ENCODE measurements at regions not wholly inside any gene's neighbourhood (a gene's known extent, or its start where the extent isn't known, plus 50 kb on each side); places are given as distances from the start of the nearest gene placed in this dataset.

GRCh38 chr5:12480487-12480886 lies 576.2 kb upstream of the CTNND2 start:
- no peak for TF ChIP-seq CTCF (IDR thresholded peaks at IDR 0.05; ENCODE audit: insufficient read depth, low read length)
- TF ChIP-seq POLR2AphosphoS5 (IDR thresholded peaks at IDR 0.05; ENCODE audit: low read depth) = no peak
- no peak for TF ChIP-seq GABPA (IDR thresholded peaks at IDR 0.05; ENCODE audit: low read depth)
- TF ChIP-seq REST (IDR thresholded peaks at IDR 0.05; ENCODE audit: insufficient replicate concordance, low read depth) = no peak
